ENCODE measurements at regions not wholly inside any gene's neighbourhood (a gene's known extent, or its start where the extent isn't known, plus 50 kb on each side); places are given as distances from the start of the nearest gene placed in this dataset.

DNA sequence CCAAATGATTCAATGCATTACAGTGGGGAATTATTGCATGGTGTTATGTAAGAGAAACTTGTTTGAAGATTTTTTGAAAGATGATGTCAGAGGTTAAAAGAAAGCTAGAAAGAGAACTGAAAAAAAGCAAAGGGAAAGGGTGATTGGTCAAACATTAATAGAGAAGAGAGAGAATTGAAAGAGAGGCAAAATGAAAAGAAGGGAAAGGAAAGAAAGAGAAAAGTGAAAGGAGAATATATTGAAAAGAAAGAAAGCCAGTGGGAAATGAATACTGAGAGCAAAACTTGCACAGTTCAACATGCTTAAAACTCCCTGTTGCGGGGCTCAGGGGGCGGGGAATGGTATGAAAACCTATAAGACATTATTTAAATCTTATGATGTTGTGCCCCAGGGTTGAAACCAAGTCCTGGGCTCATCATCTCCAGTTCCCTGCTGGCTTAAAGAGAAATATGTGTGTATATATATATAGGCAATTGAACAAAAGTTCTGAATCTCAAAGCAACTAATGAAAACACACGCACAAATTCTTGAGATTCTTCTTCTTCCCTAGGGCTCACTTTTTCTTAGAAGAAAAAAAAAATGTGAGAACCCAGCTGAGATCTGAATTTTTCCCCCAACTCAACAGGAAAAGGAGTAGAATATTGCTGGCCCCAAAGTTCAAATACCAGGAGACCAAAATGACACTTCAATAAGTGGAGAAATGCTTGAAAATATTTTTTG lies 2045.9 kb upstream of the CELF4 start:
- no peak overlapping the region for H2BK5ac ChIP-seq (ENCODE audit: low read length)
- H2BK15ac ChIP-seq (ENCODE audit: low read length) = no peak overlapping the region
- no peak for DNase-seq (ENCODE audit: low spot score)
- no peak overlapping the region for H4K8ac ChIP-seq (ENCODE audit: low read depth, low read length)
- H3K9ac ChIP-seq (ENCODE audit: low read depth, low read length, poor library complexity) = no peak overlapping the region
- H3K79me1 ChIP-seq (ENCODE audit: low read depth, low read length) = no peaks in the 10 kb centered on the region
- no peak overlapping the region for H2AK5ac ChIP-seq (ENCODE audit: low read depth, low read length)
- no peak overlapping the region for H3K18ac ChIP-seq (ENCODE audit: low read length)
- no peak overlapping the region for H4K91ac ChIP-seq (ENCODE audit: low read depth, low read length, poor library complexity)
- no peak overlapping the region for H2BK120ac ChIP-seq (ENCODE audit: low read depth, low read length)
- H2AFZ ChIP-seq (ENCODE audit: low read length) = peak overlapping the region; percentile 36
- H3K4me1 ChIP-seq (ENCODE audit: control insufficient read depth in 2 of 2, insufficient read depth in 1 of 2, low read depth in 1 of 2, low read length in 2 of 2) = peaks cover 10 to 19% of the 10 kb centered on the region in 2 donors
- H3K14ac ChIP-seq (ENCODE audit: low read length) = no peak overlapping the region
- H3K23ac ChIP-seq (ENCODE audit: low read depth, low read length, poor library complexity) = no peak overlapping the region
- WGBS, 2 donors (ENCODE audit: extremely low coverage in 2 of 2, insufficient read length in 2 of 2, insufficient replicate concordance in 1 of 2) = no CpG with 5 or more reads among the region's 3 CpGs
- H3K36me3 ChIP-seq (replicated peaks in 1 of 2; ENCODE audit: control insufficient read depth in 2 of 2, insufficient read depth in 2 of 2, low read length in 2 of 2) = no peaks in the 10 kb centered on the region
- H3K4ac ChIP-seq (ENCODE audit: low read length) = no peak overlapping the region
- no peak overlapping the region for H3K4me2 ChIP-seq (ENCODE audit: insufficient read depth, low read length, poor library complexity, severe bottlenecking)
- H3K4me3 ChIP-seq (ENCODE audit: low read length in 2 of 2) = no peak overlapping the region
- H3K27ac ChIP-seq (replicated peaks; ENCODE audit: low read length) = no peak overlapping the region
- no peaks in the 10 kb centered on the region for H3K27me3 ChIP-seq (ENCODE audit: control insufficient read depth in 3 of 3, insufficient read depth in 3 of 3, low read depth in 1 of 3, low read length in 3 of 3)
- H2BK12ac ChIP-seq (ENCODE audit: low read length) = no peak overlapping the region
- H3K9me3 ChIP-seq (replicated peaks in 1 of 2; ENCODE audit: control insufficient read depth in 2 of 2, insufficient read depth in 1 of 2, low read depth in 1 of 2, low read length in 2 of 2) = no peaks in the 10 kb centered on the region

- Histone ChIP-seq H2BK5ac (ENCODE audit: low read length) (no peak overlapping the region), H3K36me3 (replicated peaks in 1 of 2; ENCODE audit: control insufficient read depth in 2 of 2, insufficient read depth in 2 of 2, low read length in 2 of 2) (no peaks in the 10 kb centered on the region), H4K8ac (ENCODE audit: low read depth, low read length) (no peak overlapping the region), H2BK12ac (ENCODE audit: low read length) (no peak overlapping the region), H3K79me1 (ENCODE audit: low read depth, low read length) (no peaks in the 10 kb centered on the region), H3K4me1 (ENCODE audit: control insufficient read depth in 2 of 2, insufficient read depth in 1 of 2, low read depth in 1 of 2, low read length in 2 of 2) (peaks cover 10 to 13% of the 10 kb centered on the region in 2 donors), H3K27me3 (ENCODE audit: control insufficient read depth in 3 of 3, insufficient read depth in 3 of 3, low read depth in 1 of 3, low read length in 3 of 3) (no peaks in the 10 kb centered on the region), H3K23ac (ENCODE audit: low read depth, low read length, poor library complexity) (no peak overlapping the region), H2AFZ (ENCODE audit: low read length) (no peak overlapping the region), H3K9me3 (replicated peaks in 1 of 2; ENCODE audit: control insufficient read depth in 2 of 2, insufficient read depth in 1 of 2, low read depth in 1 of 2, low read length in 2 of 2) (no peaks in the 10 kb centered on the region), H4K91ac (ENCODE audit: low read depth, low read length, poor library complexity) (no peak overlapping the region), H3K14ac (ENCODE audit: low read length) (no peak overlapping the region), H3K18ac (ENCODE audit: low read length) (no peak overlapping the region), H3K9ac (ENCODE audit: low read depth, low read length, poor library complexity) (no peak overlapping the region), H3K27ac (replicated peaks; ENCODE audit: low read length) (no peak overlapping the region), H2BK15ac (ENCODE audit: low read length) (no peak overlapping the region), H3K4me2 (ENCODE audit: insufficient read depth, low read length, poor library complexity, severe bottlenecking) (no peak overlapping the region), H3K4me3 (ENCODE audit: low read length in 2 of 2) (no peak overlapping the region), H3K4ac (ENCODE audit: low read length) (no peak overlapping the region), H2AK5ac (ENCODE audit: low read depth, low read length) (no peak overlapping the region), H2BK120ac (ENCODE audit: low read depth, low read length) (no peak overlapping the region)
- WGBS, 2 donors (ENCODE audit: extremely low coverage in 2 of 2, insufficient read length in 2 of 2, insufficient replicate concordance in 1 of 2) = no CpG with 5 or more reads among the region's 5 CpGs
- DNase-seq (ENCODE audit: low spot score) = no peak
Observed at GRCh38 chr18:39607034-39607433, 2041.4 kb upstream of the CELF4 start.

GRCh38 chr18:39604836-39605235 lies 2039.2 kb upstream of the CELF4 start:
- no peak overlapping the region for H3K9ac ChIP-seq (ENCODE audit: low read depth, low read length, poor library complexity)
- no peaks in the 10 kb centered on the region for H3K9me3 ChIP-seq (replicated peaks in 1 of 2; ENCODE audit: control insufficient read depth in 2 of 2, insufficient read depth in 1 of 2, low read depth in 1 of 2, low read length in 2 of 2)
- H3K4me2 ChIP-seq (ENCODE audit: insufficient read depth, low read length, poor library complexity, severe bottlenecking) = no peak overlapping the region
- no peaks in the 10 kb centered on the region for H3K27me3 ChIP-seq (ENCODE audit: control insufficient read depth in 3 of 3, insufficient read depth in 3 of 3, low read depth in 1 of 3, low read length in 3 of 3)
- H3K79me1 ChIP-seq (ENCODE audit: low read depth, low read length) = no peaks in the 10 kb centered on the region
- H2BK5ac ChIP-seq (ENCODE audit: low read length) = no peak overlapping the region
- H3K27ac ChIP-seq (replicated peaks; ENCODE audit: low read length) = no peak overlapping the region
- H2AFZ ChIP-seq (ENCODE audit: low read length) = no peak overlapping the region
- H4K8ac ChIP-seq (ENCODE audit: low read depth, low read length) = no peak overlapping the region
- H3K4me1 ChIP-seq (ENCODE audit: control insufficient read depth in 2 of 2, insufficient read depth in 1 of 2, low read depth in 1 of 2, low read length in 2 of 2) = peaks cover 1 to 9% of the 10 kb centered on the region in 2 donors
- H3K36me3 ChIP-seq (replicated peaks in 1 of 2; ENCODE audit: control insufficient read depth in 2 of 2, insufficient read depth in 2 of 2, low read length in 2 of 2) = no peaks in the 10 kb centered on the region
- no peak overlapping the region for H2BK12ac ChIP-seq (ENCODE audit: low read length)
- WGBS, 2 donors (ENCODE audit: extremely low coverage in 2 of 2, insufficient read length in 2 of 2, insufficient replicate concordance in 1 of 2) = no CpG with 5 or more reads among the region's 5 CpGs
- no peak for DNase-seq (ENCODE audit: low spot score)
- no peak overlapping the region for H4K91ac ChIP-seq (ENCODE audit: low read depth, low read length, poor library complexity)
- H2BK15ac ChIP-seq (ENCODE audit: low read length) = no peak overlapping the region
- H2AK5ac ChIP-seq (ENCODE audit: low read depth, low read length) = no peak overlapping the region
- H3K4ac ChIP-seq (ENCODE audit: low read length) = no peak overlapping the region
- no peak overlapping the region for H3K4me3 ChIP-seq (ENCODE audit: low read length in 2 of 2)
- H2BK120ac ChIP-seq (ENCODE audit: low read depth, low read length) = no peak overlapping the region
- H3K18ac ChIP-seq (ENCODE audit: low read length) = no peak overlapping the region
- H3K23ac ChIP-seq (ENCODE audit: low read depth, low read length, poor library complexity) = no peak overlapping the region
- H3K14ac ChIP-seq (ENCODE audit: low read length) = no peak overlapping the region

GRCh38 chr18:39602131-39602530 lies 2036.5 kb upstream of the CELF4 start:
- Histone ChIP-seq H2BK120ac (ENCODE audit: low read depth, low read length) (no peak overlapping the region), H2BK15ac (ENCODE audit: low read length) (no peak overlapping the region), H3K27ac (replicated peaks; ENCODE audit: low read length) (no peak overlapping the region), H3K18ac (ENCODE audit: low read length) (no peak overlapping the region), H3K36me3 (replicated peaks in 1 of 2; ENCODE audit: control insufficient read depth in 2 of 2, insufficient read depth in 2 of 2, low read length in 2 of 2) (no peaks in the 10 kb centered on the region), H3K9me3 (replicated peaks in 1 of 2; ENCODE audit: control insufficient read depth in 2 of 2, insufficient read depth in 1 of 2, low read depth in 1 of 2, low read length in 2 of 2) (no peaks in the 10 kb centered on the region), H2BK5ac (ENCODE audit: low read length) (no peak overlapping the region), H2AFZ (ENCODE audit: low read length) (no peak overlapping the region), H3K23ac (ENCODE audit: low read depth, low read length, poor library complexity) (no peak overlapping the region), H4K91ac (ENCODE audit: low read depth, low read length, poor library complexity) (no peak overlapping the region), H4K8ac (ENCODE audit: low read depth, low read length) (no peak overlapping the region), H3K4ac (ENCODE audit: low read length) (no peak overlapping the region), H3K79me1 (ENCODE audit: low read depth, low read length) (no peaks in the 10 kb centered on the region), H3K27me3 (ENCODE audit: control insufficient read depth in 3 of 3, insufficient read depth in 3 of 3, low read depth in 1 of 3, low read length in 3 of 3) (no peaks in the 10 kb centered on the region), H2BK12ac (ENCODE audit: low read length) (no peak overlapping the region), H3K9ac (ENCODE audit: low read depth, low read length, poor library complexity) (no peak overlapping the region), H3K4me1 (ENCODE audit: control insufficient read depth in 2 of 2, insufficient read depth in 1 of 2, low read depth in 1 of 2, low read length in 2 of 2) (peaks cover 1 to 8% of the 10 kb centered on the region in 2 donors), H3K4me3 (ENCODE audit: low read length in 2 of 2) (no peak overlapping the region), H2AK5ac (ENCODE audit: low read depth, low read length) (no peak overlapping the region), H3K4me2 (ENCODE audit: insufficient read depth, low read length, poor library complexity, severe bottlenecking) (no peak overlapping the region), H3K14ac (ENCODE audit: low read length) (no peak overlapping the region)
- no peak for DNase-seq (ENCODE audit: low spot score)
- no CpG with 5 or more reads among the region's 4 CpGs for WGBS, 2 donors (ENCODE audit: extremely low coverage in 2 of 2, insufficient read length in 2 of 2, insufficient replicate concordance in 1 of 2)

All from neuronal stem cell (in vitro differentiated cells).